Heart left ventricle (tissue), 16 donors: ENCODE measurements at regions not wholly inside any gene's neighbourhood (a gene's known extent, or its start where the extent isn't known, plus 50 kb on each side); places are given as distances from the start of the nearest gene placed in this dataset.

ENCODE experiments used
- ATAC-seq, 4 donors: fragments of 200-7000 bp; cut with Tn5 transposase; one replicate each; pipeline ENCODE4 v1.9.1; 2020 to 2022; ENCODE audit warnings: moderate library complexity in 4 of 4, mild to moderate bottlenecking in 3 of 4, moderate number of reproducible peaks in 1 of 4
- DNase-seq, 5 donors: peaks; one replicate each; pipeline ENCODE4 v3.0.0-alpha.2; 2020
- H3K27ac ChIP-seq, 12 donors: fragments of 200-600 bp; sonication (generic) in 4 of 12; one replicate each; pipeline versions ENCODE4 v1.5.0 to v1.8.0; 2016 to 2022; ENCODE audit warnings: mild to moderate bottlenecking in 2 of 12
- H3K27me3 ChIP-seq, 9 donors: fragments of 200-600 bp; sonication (generic) in 2 of 9; one replicate each; pipeline versions ENCODE4 v1.5.1 to v1.8.0; 2016 to 2022; ENCODE audit warnings: mild to moderate bottlenecking in 3 of 9
- H3K36me3 ChIP-seq, 9 donors: fragments of 200-600 bp; sonication (generic) in 2 of 9; one replicate each; pipeline versions ENCODE4 v1.5.0 to v1.8.0; 2018 to 2022; ENCODE audit warnings: mild to moderate bottlenecking in 2 of 9
- H3K4me1 ChIP-seq, 12 donors: fragments of 200-600 bp; sonication (generic) in 4 of 12; one replicate each; pipeline versions ENCODE4 v1.5.0 to v1.8.0; 2016 to 2022; ENCODE audit warnings: mild to moderate bottlenecking in 3 of 12
- H3K4me3 ChIP-seq, 12 donors: fragments of 200-600 bp; sonication (generic) in 4 of 12; one replicate each; pipeline versions ENCODE4 v1.5.0 to v1.8.0; 2017 to 2022; ENCODE audit warnings: mild to moderate bottlenecking in 9 of 12, moderate library complexity in 4 of 12
- H3K9me3 ChIP-seq, 12 donors: fragments of 200-600 bp; sonication (generic) in 4 of 12; one replicate each; pipeline versions ENCODE4 v1.5.0 to v1.8.0; 2016 to 2022; ENCODE audit warnings: mild to moderate bottlenecking in 1 of 12
- CTCF ChIP-seq, 12 donors: fragments of 200-600 bp; sonication (generic) in 4 of 12; IDR thresholded peaks; one replicate each; pipeline versions ENCODE4 v1.5.0 to v1.8.0; 2018 to 2022; ENCODE audit warnings: antibody characterized with exemption in 12 of 12, mild to moderate bottlenecking in 5 of 12
- POLR2A ChIP-seq, 2 donors: fragments of 450-650 bp; IDR thresholded peaks; one replicate each; pipeline ENCODE4 v1.6.1; 2017; ENCODE audit warnings: antibody characterized with exemption in 2 of 2, mild to moderate bottlenecking in 2 of 2, moderate library complexity in 2 of 2
- WGBS, 4 donors: extraction: QIAGEN DNeasy Blood & Tissue Kit in 2 of 4; methylation state at CpG; one replicate each; pipeline versions ENCODE4 v1.1.5 to v1.1.7; 2013 to 2018; 5-methylcytosine and 5-hydroxymethylcytosine counted together
- intact Hi-C, 10 donors: fragments of 100-400 bp; cut with DNase I; formaldehyde crosslinking; loops; one replicate each; pipeline versions ENCODE4 v1.11.1 to v1.14.2; 2022
- donor health status: ischemic (EF 13 %, LVEDD 7.1; RV severe dilation, severe dysfunction).
- donor health status: healthy with polysubstance abuse.
- donor health status: DM: no; HTN: yes; CAD: no.
- donor health status: DM: no; HTN: no; CAD: no.
- donor health status: ischemic (EF 25% LVEDD 6.9; RV normal size, moderate dysfunction).
- donor health status: ischemic (EF 25% LVEDD 5.7; RV mildly dilated, moderate dysfunction).
- donor health status: healthy.
- donor health status: DM: yes; HTN: yes; CAD: no.
- donor health status: ischemic (EF 35%, LVEDD 5.7; RV mildly dilated, moderate dysfunction).
- donor health status: nonischemic (EF 11% LVEDD 7.7; RV severe dilation, severe dysfunction).
- donor health status: DM: yes; HTN: yes; CAD: no.
- donor health status: PGD.
- donor health status: ischemic (EF 29% LVEDD 5.4; RV normal size, mild dysfunction).
- donor health status: nonischemic (EF 23%, LVEDD 6.1; RV moderate dilation, normal function).

- ATAC-seq: no peak
- Histone ChIP-seq H3K27me3 (no peaks in the 10 kb centered on the region), H3K4me3 (no peak overlapping the region), H3K4me1 (no peaks in the 10 kb centered on the region), H3K36me3 (no peaks in the 10 kb centered on the region), H3K27ac (no peak overlapping the region), H3K9me3 (no peaks in the 10 kb centered on the region)
- intact Hi-C loops: loop anchor here in 1 of 10 donors (10.0 kb wide), 1 partner anchor 60 kb away; no protein-coding TSS in a partner anchor
- DNase-seq: no peak
- TF ChIP-seq CTCF (IDR thresholded peaks at IDR 0.05) (no peak), POLR2A (IDR thresholded peaks at IDR 0.05) (no peak)
- WGBS, 4 donors: 83 to 92% (median 89%) methylated on average over 2 of the region's 2 CpGs
Observed at GRCh38 chr9:4415281-4415680, 75.0 kb upstream of the SLC1A1 start.

GRCh38 chr9:4413856-4414255 is 76.4 kb upstream of the SLC1A1 start:
- 70 to 81% (median 72%) methylated on average over 1 of the region's 1 CpG for WGBS, 4 donors
- intact Hi-C loops: loop anchor here in 1 of 10 donors (10.0 kb wide), 1 partner anchor 61 kb away; no protein-coding TSS in a partner anchor
- Histone ChIP-seq H3K9me3 (no peaks in the 10 kb centered on the region), H3K36me3 (no peaks in the 10 kb centered on the region), H3K27me3 (no peaks in the 10 kb centered on the region), H3K27ac (no peak overlapping the region), H3K4me1 (no peaks in the 10 kb centered on the region), H3K4me3 (no peak overlapping the region)
- ATAC-seq: no peak
- no peak for TF ChIP-seq CTCF (IDR thresholded peaks at IDR 0.05)
- no peak for TF ChIP-seq POLR2A (IDR thresholded peaks at IDR 0.05)
- DNase-seq: no peak

GRCh38 chr9:4404156-4404555 is 86.1 kb upstream of the SLC1A1 start:
- intact Hi-C loops: no loop called here
- H3K4me1 ChIP-seq: no peaks in the 10 kb centered on the region
- no peak for TF ChIP-seq CTCF (IDR thresholded peaks at IDR 0.05)
- TF ChIP-seq POLR2A (IDR thresholded peaks at IDR 0.05): no peak
- H3K27ac ChIP-seq: no peak overlapping the region
- 57 to 95% (median 87%) methylated on average over 3 of the region's 3 CpGs for WGBS, 4 donors
- DNase-seq (no peak), ATAC-seq (no peak)
- H3K9me3 ChIP-seq: peaks cover 0 to 46% (median 14%) of the 10 kb centered on the region in 12 donors
- no peak overlapping the region for H3K4me3 ChIP-seq
- H3K27me3 ChIP-seq: no peaks in the 10 kb centered on the region
- no peaks in the 10 kb centered on the region for H3K36me3 ChIP-seq

GRCh38 chr9:4402501-4402900 is 87.8 kb upstream of the SLC1A1 start:
- ATAC-seq: no peak
- intact Hi-C loops: no loop called here

More at GRCh38 chr9:4402501-4402900, 87.8 kb upstream of the SLC1A1 start:
- no peaks in the 10 kb centered on the region for H3K36me3 ChIP-seq
- DNase-seq: no peak
- H3K4me1 ChIP-seq: no peaks in the 10 kb centered on the region
- TF ChIP-seq CTCF (IDR thresholded peaks at IDR 0.05) (no peak), POLR2A (IDR thresholded peaks at IDR 0.05) (no peak)
- H3K27me3 ChIP-seq: no peaks in the 10 kb centered on the region
- peaks cover 0 to 41% (median 14%) of the 10 kb centered on the region in 12 donors for H3K9me3 ChIP-seq
- H3K27ac ChIP-seq: no peak overlapping the region
- H3K4me3 ChIP-seq: no peak overlapping the region
